Parathyroid adenoma (tissue), 2 donors: ENCODE measurements at regions not wholly inside any gene's neighbourhood (a gene's known extent, or its start where the extent isn't known, plus 50 kb on each side); places are given as distances from the start of the nearest gene placed in this dataset.
"Not testable (repeated sequence)": the region's sequence is repeated elsewhere in the genome, so short reads cannot be mapped to it uniquely, and the experiment has no call there.

ENCODE experiments used
- H2AFZ ChIP-seq: fragments of 300-600 bp; sonication (generic); one replicate; pipeline ENCODE4 v1.7.0; 2017; ENCODE audit warnings: antibody characterized with exemption, mild to moderate bottlenecking
- H3K27ac ChIP-seq: fragments of 300-600 bp; sonication (generic); one replicate; pipeline ENCODE4 v1.7.0; 2017
- H3K27me3 ChIP-seq: fragments of 300-600 bp; sonication (generic); one replicate; pipeline ENCODE4 v1.7.0; 2017; ENCODE audit warnings: low read length; ENCODE audit not compliant: control insufficient read depth, insufficient read depth
- H3K36me3 ChIP-seq: fragments of 300-600 bp; sonication (generic); one replicate; pipeline ENCODE4 v1.7.0; 2017; ENCODE audit warnings: low read length; ENCODE audit not compliant: control insufficient read depth, insufficient read depth
- H3K4me1 ChIP-seq: fragments of 300-600 bp; sonication (generic); one replicate; pipeline ENCODE4 v1.7.0; 2017; ENCODE audit warnings: control low read depth
- H3K4me2 ChIP-seq: fragments of 300-600 bp; sonication (generic); one replicate; pipeline ENCODE4 v1.7.0; 2017; ENCODE audit warnings: low read length
- H3K4me3 ChIP-seq: fragments of 300-600 bp; sonication (generic); one replicate; pipeline ENCODE4 v1.7.0; 2017; ENCODE audit warnings: low read depth, low read length
- H3K79me2 ChIP-seq: fragments of 300-600 bp; sonication (generic); one replicate; pipeline ENCODE4 v1.7.0; 2017; ENCODE audit warnings: control low read depth
- H3K9ac ChIP-seq: fragments of 300-600 bp; sonication (generic); one replicate; pipeline ENCODE4 v1.7.0; 2017; ENCODE audit warnings: mild to moderate bottlenecking
- H3K9me3 ChIP-seq: fragments of 300-600 bp; sonication (generic); one replicate; pipeline ENCODE4 v1.7.0; 2017; ENCODE audit warnings: low read length; ENCODE audit not compliant: control insufficient read depth
- CTCF ChIP-seq: fragments of 300-600 bp; sonication (generic); IDR thresholded peaks from one replicate; pipeline ENCODE4 v1.7.0; 2017; ENCODE audit warnings: antibody characterized with exemption, mild to moderate bottlenecking
- donor health status: primary hyperparathyroidism.

- Histone ChIP-seq H3K4me3 (no peak overlapping the region), H3K4me2 (no peak overlapping the region), H3K27ac (no peak overlapping the region), H3K27me3 (no peaks in the 10 kb centered on the region), H3K9me3 (no peaks in the 10 kb centered on the region), H3K4me1 (peaks cover 7% of the 10 kb centered on the region), H3K9ac (no peak overlapping the region), H3K79me2 (no peaks in the 10 kb centered on the region), H3K36me3 (no peaks in the 10 kb centered on the region), H2AFZ (no peak overlapping the region)
- TF ChIP-seq CTCF, result no peak
These were observed 87.0 kb upstream of the NDP start for GRCh38 chrX:44060221-44060620.

GRCh38 chrX:44058339-44058738 is 85.1 kb upstream of the NDP start:
- TF ChIP-seq CTCF, result no peak
- no peak overlapping the region for H3K27ac ChIP-seq
- H3K9me3 ChIP-seq, result no peaks in the 10 kb centered on the region
- H3K79me2 ChIP-seq, result no peaks in the 10 kb centered on the region
- H3K9ac ChIP-seq, result no peak overlapping the region
- H3K4me1 ChIP-seq, result peaks cover 7% of the 10 kb centered on the region
- H2AFZ ChIP-seq, result no peak overlapping the region
- H3K27me3 ChIP-seq, result no peaks in the 10 kb centered on the region
- H3K36me3 ChIP-seq, result no peaks in the 10 kb centered on the region
- no peak overlapping the region for H3K4me2 ChIP-seq
- no peak overlapping the region for H3K4me3 ChIP-seq

GRCh38 chrX:44055638-44056037 is 82.4 kb upstream of the NDP start:
- TF ChIP-seq CTCF, result no peak
- Histone ChIP-seq H3K4me2 (no peak overlapping the region), H3K79me2 (no peaks in the 10 kb centered on the region), H3K4me3 (no peak overlapping the region), H3K9ac (no peak overlapping the region), H3K9me3 (no peaks in the 10 kb centered on the region), H2AFZ (no peak overlapping the region), H3K27ac (no peak overlapping the region), H3K36me3 (no peaks in the 10 kb centered on the region), H3K4me1 (no peaks in the 10 kb centered on the region), H3K27me3 (no peaks in the 10 kb centered on the region)

GRCh38 chrX:44054863-44055601 is 81.8 kb upstream of the NDP start:
- Histone ChIP-seq H3K79me2 (no peaks in the 10 kb centered on the region), H3K4me3 (no peak overlapping the region), H3K27me3 (no peaks in the 10 kb centered on the region), H3K36me3 (no peaks in the 10 kb centered on the region), H3K27ac (no peak overlapping the region), H3K4me1 (no peaks in the 10 kb centered on the region), H3K9me3 (no peaks in the 10 kb centered on the region), H3K9ac (no peak overlapping the region), H2AFZ (no peak overlapping the region), H3K4me2 (no peak overlapping the region)
- TF ChIP-seq CTCF, result no peak

- not testable (repeated sequence) for H3K27me3 ChIP-seq, H3K79me2 ChIP-seq, H3K9ac ChIP-seq, H3K36me3 ChIP-seq, H3K4me1 ChIP-seq, H3K27ac ChIP-seq, H3K4me3 ChIP-seq, H3K9me3 ChIP-seq, H2AFZ ChIP-seq, H3K4me2 ChIP-seq
These were observed 71.9 kb upstream of the NDP start for GRCh38 chrX:44045106-44045505.
